GM12875 (cell line): ENCODE measurements at regions not wholly inside any gene's neighbourhood (a gene's known extent, or its start where the extent isn't known, plus 50 kb on each side); places are given as distances from the start of the nearest gene placed in this dataset.
A peak's percentile ranks its signal among the peaks of the same experiment; 100 is the strongest.

ENCODE experiments used
- H3K4me3 ChIP-seq: one replicate; pipeline ENCODE4 v1.5.1; 2011; ENCODE audit warnings: low read depth, low read length, control low read depth
- CTCF ChIP-seq: IDR thresholded peaks from 2 replicates; pipeline ENCODE4 v1.5.1; 2011; ENCODE audit warnings: low read depth, mild to moderate bottlenecking, control low read depth, inconsistent platforms, low read length, moderate library complexity, borderline replicate concordance; ENCODE audit not compliant: insufficient read depth

GRCh38 chr4:111924696-111925095 is 220.6 kb upstream of the FAM241A start:
- TF ChIP-seq CTCF, result no peak

GRCh38 chr4:111930659-111931058 is 214.6 kb upstream of the FAM241A start:
- no peak overlapping the region for H3K4me3 ChIP-seq
- TF ChIP-seq CTCF, result no peak

More at GRCh38 chr4:111924696-111925095, 220.6 kb upstream of the FAM241A start:
- H3K4me3 ChIP-seq, result no peak overlapping the region

- no peak overlapping the region for H3K4me3 ChIP-seq
- TF ChIP-seq CTCF, result no peak
Observed at GRCh38 chr4:111933703-111934102, 211.6 kb upstream of the FAM241A start.

- no peak overlapping the region for H3K4me3 ChIP-seq
- TF ChIP-seq CTCF, result no peak
Observed at GRCh38 chr4:111934314-111934713, 210.9 kb upstream of the FAM241A start.

- no peak overlapping the region for H3K4me3 ChIP-seq
Observed at GRCh38 chr4:111937368-111937767, 207.9 kb upstream of the FAM241A start.

GRCh38 chr4:111941957-111942356 is 203.3 kb upstream of the FAM241A start:
- no peak for TF ChIP-seq CTCF
- H3K4me3 ChIP-seq, result no peak overlapping the region

More at GRCh38 chr4:111937368-111937767, 207.9 kb upstream of the FAM241A start:
- TF ChIP-seq CTCF, result 0 out of 2 replicates have a peak, but pooled peaks have one; percentile 20

- peak; percentile 56; the same call in 1 of the 2 replicates for TF ChIP-seq CTCF
- H3K4me3 ChIP-seq, result no peak overlapping the region
Observed at GRCh38 chr4:111943796-111944203, 201.5 kb upstream of the FAM241A start.
